ENCODE measurements at regions not wholly inside any gene's neighbourhood (a gene's known extent, or its start where the extent isn't known, plus 50 kb on each side); places are given as distances from the start of the nearest gene placed in this dataset.

GRCh38 chr10:36003688-36004087 lies 361.6 kb upstream of the FZD8 start (continued):
- TF ChIP-seq RELB (IDR thresholded peaks at IDR 0.05; ENCODE audit: low read depth) = no peak
- TF ChIP-seq BACH1 (IDR thresholded peaks at IDR 0.05; ENCODE audit: borderline replicate concordance) = no peak

GRCh38 chr10:36003031-36003600 lies 361.0 kb upstream of the FZD8 start:
- ChIA-PET RAD21 (ENCODE audit: unreplicated experiment) (no interaction called here), SMC1A (ENCODE audit: uncharacterized antibody, unreplicated experiment) (interaction anchor here (0.6 kb wide), 1 partner anchor 11 kb away, joined by 3 read pairs; no protein-coding TSS in a partner anchor), POLR2A (no interaction called here), CTCF (no interaction called here)
- Histone ChIP-seq H3K4me1 (ENCODE audit: control insufficient read depth, insufficient read depth, low read length) (no peaks in the 10 kb centered on the region), H3K9ac (ENCODE audit: control insufficient read depth, insufficient read depth, low read length) (no peak overlapping the region), H4K20me1 (ENCODE audit: control insufficient read depth, insufficient read depth) (no peaks in the 10 kb centered on the region), H3K4me3 (no peak overlapping the region), H3K4me2 (ENCODE audit: control insufficient read depth, insufficient read depth) (no peak overlapping the region), H2AFZ (ENCODE audit: control insufficient read depth, low read depth, low read length) (no peak overlapping the region), H3K36me3 (ENCODE audit: control insufficient read depth in 2 of 2, insufficient read depth in 2 of 2, low read length in 1 of 2) (no peaks in the 10 kb centered on the region), H3K27ac (ENCODE audit: control insufficient read depth, insufficient read depth) (no peak overlapping the region), H3K79me2 (ENCODE audit: control insufficient read depth, insufficient read depth, low read length) (no peaks in the 10 kb centered on the region), H3K27me3 (replicated peaks in 1 of 2; ENCODE audit: control insufficient read depth in 2 of 2, insufficient read depth in 2 of 2, low read length in 1 of 2) (no peaks in the 10 kb centered on the region), H3K9me3 (replicated peaks; ENCODE audit: control insufficient read depth, insufficient read depth, low read length) (no peaks in the 10 kb centered on the region; the same call in 2 of the 3 replicates)
- 25% methylated on average over 12 of the region's 12 CpGs for WGBS (ENCODE audit: insufficient coverage, insufficient replicate concordance, low lambda C conversion rate, missing lambda C conversion rate)
- no TSS peak for BruUV-seq (replicated peaks)
- FAIRE-seq (no peak), ATAC-seq (no peak), DNase-seq (ENCODE audit: low read depth, low spot score) (no peak)
- intact Hi-C loops (cut with micrococcal nuclease; ENCODE audit: unreplicated experiment) = no loop called here
- in situ Hi-C loops (cut with MboI) = no loop called here
- no peak for TF ChIP-seq BACH1 (IDR thresholded peaks at IDR 0.05; ENCODE audit: borderline replicate concordance)
- no peak for TF ChIP-seq NR2C2 (IDR thresholded peaks at IDR 0.05; ENCODE audit: borderline replicate concordance, control insufficient read depth, insufficient read length, low read depth)
- no peak for TF ChIP-seq CHD2 (IDR thresholded peaks at IDR 0.05; ENCODE audit: borderline replicate concordance, low read depth, low read length)
- TF ChIP-seq CBFB (IDR thresholded peaks at IDR 0.05; ENCODE audit: low read depth) = no peak
- TF ChIP-seq NR2C1 (IDR thresholded peaks at IDR 0.05) = no peak
- no peak for TF ChIP-seq NFXL1 (IDR thresholded peaks at IDR 0.05; ENCODE audit: borderline replicate concordance)
- no peak for TF ChIP-seq ZBTB11 (CRISPR knock-in tag; IDR thresholded peaks at IDR 0.05)
- TF ChIP-seq EGR1 (IDR thresholded peaks at IDR 0.05; ENCODE audit: borderline replicate concordance in 1 of 2, low read depth in 2 of 2, low read length in 2 of 2) = no peak
- no peak for TF ChIP-seq HCFC1 (IDR thresholded peaks at IDR 0.05; ENCODE audit: low read length)
- TF ChIP-seq NFIC (IDR thresholded peaks at IDR 0.05; ENCODE audit: low read depth, low read length) = no peak
- TF ChIP-seq TBL1XR1 (IDR thresholded peaks at IDR 0.05; ENCODE audit: low read depth, low read length) = no peak
- no peak for TF ChIP-seq ZNF217 (IDR thresholded peaks at IDR 0.05)
- no peak for TF ChIP-seq ELK1 (IDR thresholded peaks at IDR 0.05; ENCODE audit: low read depth, low read length)
- TF ChIP-seq ASH2L (IDR thresholded peaks at IDR 0.05; ENCODE audit: borderline replicate concordance, low read depth) = no peak
- TF ChIP-seq MYC (IDR thresholded peaks at IDR 0.05; ENCODE audit: insufficient read depth, insufficient read length, insufficient replicate concordance, low read length, severe bottlenecking) = no peak
